Liver (tissue), 3 donors: ENCODE measurements at regions not wholly inside any gene's neighbourhood (a gene's known extent, or its start where the extent isn't known, plus 50 kb on each side); places are given as distances from the start of the nearest gene placed in this dataset.

ENCODE experiments used
- JUND ChIP-seq, 2 donors: IDR thresholded peaks; 2 replicates each; pipeline ENCODE4 v1.6.1; 2016; ENCODE audit warnings: antibody characterized with exemption in 2 of 2
- MAX ChIP-seq: IDR thresholded peaks from 2 replicates; pipeline ENCODE4 v1.6.1; 2016; ENCODE audit warnings: antibody characterized with exemption
- RAD21 ChIP-seq, 2 donors: IDR thresholded peaks; 2 replicates each; pipeline ENCODE4 v1.6.1; 2016; ENCODE audit warnings: antibody characterized with exemption in 2 of 2, mild to moderate bottlenecking in 2 of 2
- REST ChIP-seq: IDR thresholded peaks from 2 replicates; pipeline ENCODE4 v1.6.1; 2016; ENCODE audit warnings: antibody characterized with exemption, mild to moderate bottlenecking
- SP1 ChIP-seq: IDR thresholded peaks from 2 replicates; pipeline ENCODE4 v1.6.1; 2018; ENCODE audit warnings: antibody characterized with exemption, mild to moderate bottlenecking
- TF ChIP-seq, protein P1 (sequence below): fragments of 150-350 bp; IDR thresholded peaks from 2 replicates; pipeline ENCODE4 v1.5.1; 2017; ENCODE audit warnings: improper control_type of control experiment, low read depth, low read length; ENCODE audit not compliant: missing input control
- donor health status: healthy.
- donor health status: healthy.

DNA sequence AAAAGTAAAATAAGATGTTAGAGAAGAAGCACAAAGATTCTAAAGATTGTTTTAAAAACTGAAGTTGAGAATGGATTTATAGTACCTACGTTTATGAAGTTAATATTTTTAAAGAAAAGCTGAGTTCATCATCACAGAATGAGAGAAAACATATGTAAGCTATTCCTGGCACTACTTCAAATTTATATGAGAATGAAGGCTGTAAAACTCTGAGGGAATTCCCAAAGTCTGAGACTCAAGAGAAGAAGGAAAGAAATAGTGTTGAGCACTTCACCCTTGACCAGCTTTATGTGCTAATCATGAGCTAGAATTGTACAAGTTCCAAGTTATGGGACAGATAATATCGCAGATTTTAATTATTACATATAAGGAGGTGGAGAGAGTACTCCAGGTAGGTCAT lies 323.7 kb upstream of the GNAI1 start:
- TF ChIP-seq, protein P1, sequence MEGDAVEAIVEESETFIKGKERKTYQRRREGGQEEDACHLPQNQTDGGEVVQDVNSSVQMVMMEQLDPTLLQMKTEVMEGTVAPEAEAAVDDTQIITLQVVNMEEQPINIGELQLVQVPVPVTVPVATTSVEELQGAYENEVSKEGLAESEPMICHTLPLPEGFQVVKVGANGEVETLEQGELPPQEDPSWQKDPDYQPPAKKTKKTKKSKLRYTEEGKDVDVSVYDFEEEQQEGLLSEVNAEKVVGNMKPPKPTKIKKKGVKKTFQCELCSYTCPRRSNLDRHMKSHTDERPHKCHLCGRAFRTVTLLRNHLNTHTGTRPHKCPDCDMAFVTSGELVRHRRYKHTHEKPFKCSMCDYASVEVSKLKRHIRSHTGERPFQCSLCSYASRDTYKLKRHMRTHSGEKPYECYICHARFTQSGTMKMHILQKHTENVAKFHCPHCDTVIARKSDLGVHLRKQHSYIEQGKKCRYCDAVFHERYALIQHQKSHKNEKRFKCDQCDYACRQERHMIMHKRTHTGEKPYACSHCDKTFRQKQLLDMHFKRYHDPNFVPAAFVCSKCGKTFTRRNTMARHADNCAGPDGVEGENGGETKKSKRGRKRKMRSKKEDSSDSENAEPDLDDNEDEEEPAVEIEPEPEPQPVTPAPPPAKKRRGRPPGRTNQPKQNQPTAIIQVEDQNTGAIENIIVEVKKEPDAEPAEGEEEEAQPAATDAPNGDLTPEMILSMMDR = no peak
- TF ChIP-seq JUND (IDR thresholded peaks at IDR 0.05) (no peak), RAD21 (IDR thresholded peaks at IDR 0.05) (no peak), SP1 (no peak), REST (no peak), MAX (no peak)
